IMR-90 (cell line): ENCODE measurements at regions not wholly inside any gene's neighbourhood (a gene's known extent, or its start where the extent isn't known, plus 50 kb on each side); places are given as distances from the start of the nearest gene placed in this dataset.

Source experiments
- CHD1 ChIP-seq: IDR thresholded peaks from 2 replicates; pipeline ENCODE4 v1.6.1; 2012; ENCODE audit warnings: low read depth, low read length, improper control_type of control experiment
- FOS ChIP-seq: fragments of 150-350 bp; IDR thresholded peaks from 2 replicates; pipeline ENCODE4 v1.6.1; 2016; ENCODE audit warnings: low read depth, low read length
- MAFK ChIP-seq: IDR thresholded peaks from 2 replicates; pipeline ENCODE4 v1.6.1; 2012; ENCODE audit warnings: low read depth, low read length, improper control_type of control experiment
- MXI1 ChIP-seq: IDR thresholded peaks from 2 replicates; pipeline ENCODE4 v1.6.1; 2012; ENCODE audit warnings: low read depth, mild to moderate bottlenecking, low read length, moderate library complexity, borderline replicate concordance
- POLR2A ChIP-seq: IDR thresholded peaks from 2 replicates; pipeline ENCODE4 v1.6.1; 2012; ENCODE audit warnings: mild to moderate bottlenecking, low read depth, low read length
- RAD21 ChIP-seq: IDR thresholded peaks from 2 replicates; pipeline ENCODE4 v1.6.1; 2012; ENCODE audit warnings: low read length, improper control_type of control experiment
- RCOR1 ChIP-seq: IDR thresholded peaks from 2 replicates; pipeline ENCODE4 v1.6.1; 2012; ENCODE audit warnings: mild to moderate bottlenecking, low read length, improper control_type of control experiment; ENCODE audit not compliant: insufficient replicate concordance
- RFX5 ChIP-seq: IDR thresholded peaks from 2 replicates; pipeline ENCODE4 v1.8.0; 2012; ENCODE audit warnings: low read depth, mild to moderate bottlenecking, low read length, moderate library complexity
- SMC3 ChIP-seq: fragments of 150-350 bp; IDR thresholded peaks from 2 replicates; pipeline ENCODE4 v1.6.1; 2016; ENCODE audit warnings: low read depth, mild to moderate bottlenecking, antibody characterized with exemption, low read length, moderate library complexity
- TF ChIP-seq, protein P1 (sequence below): conservative IDR thresholded peaks from 2 replicates; pipeline ENCODE4 v1.5.1; 2012; ENCODE audit warnings: mild to moderate bottlenecking, low read depth, low read length, improper control_type of control experiment
- TF ChIP-seq, protein P2 (sequence below): fragments of 150-350 bp; IDR thresholded peaks from 2 replicates; pipeline ENCODE4 v1.6.1; 2017; ENCODE audit warnings: mild to moderate bottlenecking, antibody characterized with exemption, low read length, low read depth
- TF ChIP-seq, protein P3 (sequence below): fragments of 150-350 bp; IDR thresholded peaks from 2 replicates; pipeline ENCODE4 v1.6.1; 2016; ENCODE audit warnings: low read depth, mild to moderate bottlenecking, low read length, moderate library complexity, borderline replicate concordance

- TF ChIP-seq, protein P1, sequence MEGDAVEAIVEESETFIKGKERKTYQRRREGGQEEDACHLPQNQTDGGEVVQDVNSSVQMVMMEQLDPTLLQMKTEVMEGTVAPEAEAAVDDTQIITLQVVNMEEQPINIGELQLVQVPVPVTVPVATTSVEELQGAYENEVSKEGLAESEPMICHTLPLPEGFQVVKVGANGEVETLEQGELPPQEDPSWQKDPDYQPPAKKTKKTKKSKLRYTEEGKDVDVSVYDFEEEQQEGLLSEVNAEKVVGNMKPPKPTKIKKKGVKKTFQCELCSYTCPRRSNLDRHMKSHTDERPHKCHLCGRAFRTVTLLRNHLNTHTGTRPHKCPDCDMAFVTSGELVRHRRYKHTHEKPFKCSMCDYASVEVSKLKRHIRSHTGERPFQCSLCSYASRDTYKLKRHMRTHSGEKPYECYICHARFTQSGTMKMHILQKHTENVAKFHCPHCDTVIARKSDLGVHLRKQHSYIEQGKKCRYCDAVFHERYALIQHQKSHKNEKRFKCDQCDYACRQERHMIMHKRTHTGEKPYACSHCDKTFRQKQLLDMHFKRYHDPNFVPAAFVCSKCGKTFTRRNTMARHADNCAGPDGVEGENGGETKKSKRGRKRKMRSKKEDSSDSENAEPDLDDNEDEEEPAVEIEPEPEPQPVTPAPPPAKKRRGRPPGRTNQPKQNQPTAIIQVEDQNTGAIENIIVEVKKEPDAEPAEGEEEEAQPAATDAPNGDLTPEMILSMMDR, result no peak
- TF ChIP-seq RAD21, result no peak
- TF ChIP-seq, protein P2, sequence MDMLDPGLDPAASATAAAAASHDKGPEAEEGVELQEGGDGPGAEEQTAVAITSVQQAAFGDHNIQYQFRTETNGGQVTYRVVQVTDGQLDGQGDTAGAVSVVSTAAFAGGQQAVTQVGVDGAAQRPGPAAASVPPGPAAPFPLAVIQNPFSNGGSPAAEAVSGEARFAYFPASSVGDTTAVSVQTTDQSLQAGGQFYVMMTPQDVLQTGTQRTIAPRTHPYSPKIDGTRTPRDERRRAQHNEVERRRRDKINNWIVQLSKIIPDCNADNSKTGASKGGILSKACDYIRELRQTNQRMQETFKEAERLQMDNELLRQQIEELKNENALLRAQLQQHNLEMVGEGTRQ, result no peak
- no peak for TF ChIP-seq SMC3
- TF ChIP-seq RFX5, result no peak
- TF ChIP-seq MAFK, result no peak
- no peak for TF ChIP-seq CHD1
- TF ChIP-seq RCOR1, result no peak
- TF ChIP-seq POLR2A, result no peak
- TF ChIP-seq MXI1, result no peak
- TF ChIP-seq FOS, result no peak
- TF ChIP-seq, protein P3, sequence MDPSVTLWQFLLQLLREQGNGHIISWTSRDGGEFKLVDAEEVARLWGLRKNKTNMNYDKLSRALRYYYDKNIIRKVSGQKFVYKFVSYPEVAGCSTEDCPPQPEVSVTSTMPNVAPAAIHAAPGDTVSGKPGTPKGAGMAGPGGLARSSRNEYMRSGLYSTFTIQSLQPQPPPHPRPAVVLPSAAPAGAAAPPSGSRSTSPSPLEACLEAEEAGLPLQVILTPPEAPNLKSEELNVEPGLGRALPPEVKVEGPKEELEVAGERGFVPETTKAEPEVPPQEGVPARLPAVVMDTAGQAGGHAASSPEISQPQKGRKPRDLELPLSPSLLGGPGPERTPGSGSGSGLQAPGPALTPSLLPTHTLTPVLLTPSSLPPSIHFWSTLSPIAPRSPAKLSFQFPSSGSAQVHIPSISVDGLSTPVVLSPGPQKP, result no peak
Observed at GRCh38 chr6:139790527-139790926, 416.1 kb upstream of the CITED2 start.
